ENCODE measurements at regions not wholly inside any gene's neighbourhood (a gene's known extent, or its start where the extent isn't known, plus 50 kb on each side); places are given as distances from the start of the nearest gene placed in this dataset.

- no peak overlapping the region for H3K27ac Mint-ChIP-seq
- POLR2A ChIA-PET, result no interaction called here
- DNase-seq, result no peak
Observed at GRCh38 chr3:20658491-20658890, 472.5 kb upstream of the SGO1 start.

GRCh38 chr3:20657560-20657959 is 471.6 kb upstream of the SGO1 start:
- intact Hi-C loops (cut with DNase I, micrococcal nuclease), result no loop called here
- no peaks in the 10 kb centered on the region for H3K36me3 Mint-ChIP-seq (ENCODE audit: low read depth)
- TF ChIP-seq CTCF (IDR thresholded peaks at IDR 0.05), result no peak
- no peaks in the 10 kb centered on the region for H3K27me3 Mint-ChIP-seq
- Histone ChIP-seq H3K9me3 (ENCODE audit: control insufficient read depth in 1 of 2, insufficient read depth in 1 of 2, low read length in 2 of 2) (peaks cover 4 to 14% of the 10 kb centered on the region in 2 experiments), H3K4me3 (ENCODE audit: low read length) (no peak overlapping the region), H3K36me3 (ENCODE audit: insufficient read depth, low read length) (no peaks in the 10 kb centered on the region), H3K27me3 (ENCODE audit: control insufficient read depth in 1 of 2, insufficient read depth in 2 of 2, low read length in 2 of 2) (no peaks in the 10 kb centered on the region), H3K27ac (ENCODE audit: low read depth in 1 of 2, low read length in 2 of 2) (no peak overlapping the region), H3K4me1 (ENCODE audit: insufficient read depth, low read length) (no peaks in the 10 kb centered on the region)
- no peak for DNase-seq
- ATAC-seq (ENCODE audit: poor library complexity), result no peak
- ChIA-PET CTCF (no interaction called here), POLR2A (no interaction called here)
- no peaks in the 10 kb centered on the region for H3K4me1 Mint-ChIP-seq (ENCODE audit: low read depth)
- peaks cover 11% of the 10 kb centered on the region for H3K9me3 Mint-ChIP-seq
- no peak overlapping the region for H3K27ac Mint-ChIP-seq
- no peak overlapping the region for H3K4me3 Mint-ChIP-seq

More at GRCh38 chr3:20658491-20658890, 472.5 kb upstream of the SGO1 start:
- no peaks in the 10 kb centered on the region for H3K4me1 ChIP-seq (ENCODE audit: insufficient read depth, low read length)
- intact Hi-C loops (cut with DNase I, micrococcal nuclease), result no loop called here
- no peak overlapping the region for H3K4me3 ChIP-seq (ENCODE audit: low read length)
- Mint-ChIP-seq H3K4me3 (no peak overlapping the region), H3K27me3 (no peaks in the 10 kb centered on the region), H3K4me1 (ENCODE audit: low read depth) (no peaks in the 10 kb centered on the region), H3K36me3 (ENCODE audit: low read depth) (no peaks in the 10 kb centered on the region), H3K9me3 (peaks cover 11% of the 10 kb centered on the region)
- no peaks in the 10 kb centered on the region for H3K36me3 ChIP-seq (ENCODE audit: insufficient read depth, low read length)
- H3K27ac ChIP-seq (ENCODE audit: low read depth in 1 of 2, low read length in 2 of 2), result no peak overlapping the region
- ATAC-seq (ENCODE audit: poor library complexity), result no peak
- TF ChIP-seq CTCF (IDR thresholded peaks at IDR 0.05), result no peak
- H3K9me3 ChIP-seq (ENCODE audit: control insufficient read depth in 1 of 2, insufficient read depth in 1 of 2, low read length in 2 of 2), result peaks cover 4 to 14% of the 10 kb centered on the region in 2 experiments
- H3K27me3 ChIP-seq (ENCODE audit: control insufficient read depth in 1 of 2, insufficient read depth in 2 of 2, low read length in 2 of 2), result no peaks in the 10 kb centered on the region
- CTCF ChIA-PET, result no interaction called here

- Histone ChIP-seq H3K9me3 (ENCODE audit: control insufficient read depth in 1 of 2, insufficient read depth in 1 of 2, low read length in 2 of 2) (peaks cover 4 to 5% of the 10 kb centered on the region in 2 experiments), H3K27me3 (ENCODE audit: control insufficient read depth in 1 of 2, insufficient read depth in 2 of 2, low read length in 2 of 2) (no peaks in the 10 kb centered on the region), H3K36me3 (ENCODE audit: insufficient read depth, low read length) (no peaks in the 10 kb centered on the region), H3K4me1 (ENCODE audit: insufficient read depth, low read length) (no peaks in the 10 kb centered on the region), H3K4me3 (ENCODE audit: low read length) (no peak overlapping the region), H3K27ac (ENCODE audit: low read depth in 1 of 2, low read length in 2 of 2) (no peak overlapping the region)
- ATAC-seq (ENCODE audit: poor library complexity) (no peak), DNase-seq (no peak)
- no peak for TF ChIP-seq CTCF (IDR thresholded peaks at IDR 0.05)
- Mint-ChIP-seq H3K27me3 (no peaks in the 10 kb centered on the region), H3K36me3 (ENCODE audit: low read depth) (no peaks in the 10 kb centered on the region), H3K4me3 (no peak overlapping the region), H3K4me1 (ENCODE audit: low read depth) (no peaks in the 10 kb centered on the region), H3K9me3 (peaks cover 5% of the 10 kb centered on the region), H3K27ac (no peak overlapping the region)
- ChIA-PET POLR2A (no interaction called here), CTCF (no interaction called here)
- intact Hi-C loops (cut with DNase I, micrococcal nuclease), result no loop called here
Observed at GRCh38 chr3:20652231-20652986, 466.4 kb upstream of the SGO1 start.
